ENCODE measurements at regions not wholly inside any gene's neighbourhood (a gene's known extent, or its start where the extent isn't known, plus 50 kb on each side); places are given as distances from the start of the nearest gene placed in this dataset.

DNA sequence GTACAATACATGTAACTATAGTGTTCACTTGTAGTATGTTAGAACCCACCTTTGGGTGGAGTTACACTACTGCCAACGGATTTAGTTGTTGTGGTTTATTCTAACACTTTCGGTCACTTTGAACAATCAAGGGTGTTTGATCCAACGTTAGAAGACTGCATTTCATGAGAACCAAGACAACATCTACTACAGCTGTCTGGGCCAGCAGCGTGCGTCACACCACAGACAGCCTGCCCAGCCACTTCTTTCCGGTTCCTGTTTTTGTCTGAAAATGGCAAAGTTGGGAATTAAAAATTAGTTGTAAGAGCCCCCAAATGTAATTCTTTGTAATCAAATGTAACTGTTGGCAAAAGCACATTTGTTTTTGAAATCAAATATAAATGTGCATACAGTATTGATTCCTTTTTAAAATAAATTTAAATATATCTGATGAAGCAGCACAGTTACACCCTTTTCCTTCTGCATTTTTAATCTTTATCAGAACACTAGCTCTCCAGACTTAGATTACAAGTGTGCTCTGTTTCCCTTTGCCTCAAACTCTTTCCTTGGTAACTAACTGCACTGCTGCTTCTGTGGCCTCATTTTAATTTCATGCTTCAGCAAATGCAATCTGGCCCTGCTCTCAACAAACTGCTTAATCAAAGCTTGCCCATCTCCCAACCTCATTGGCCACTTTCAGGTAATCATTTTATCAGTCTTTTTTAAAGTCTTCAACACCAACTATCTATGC lies 86.6 kb upstream of the DPH5 start:
- TF ChIP-seq EZH2phosphoT487 (IDR thresholded peaks at IDR 0.05; ENCODE audit: insufficient read depth, low read depth): no peak
- no peak for TF ChIP-seq EZH2 (IDR thresholded peaks at IDR 0.05; ENCODE audit: insufficient read depth, poor library complexity, severe bottlenecking)

Data from GM23248 (cell line).